Upper lobe of right lung (tissue), 1 donor: ENCODE measurements at regions not wholly inside any gene's neighbourhood (a gene's known extent, or its start where the extent isn't known, plus 50 kb on each side); places are given as distances from the start of the nearest gene placed in this dataset.

ENCODE experiments used
- ATAC-seq: fragments of 200-7000 bp; cut with Tn5 transposase; one replicate; pipeline ENCODE4 v1.9.1; 2020; ENCODE audit warnings: mild to moderate bottlenecking, moderate library complexity
- DNase-seq: peaks from one replicate; pipeline ENCODE4 v3.0.0-alpha.2; 2020
- H3K27ac ChIP-seq: fragments of 200-600 bp; one replicate; pipeline ENCODE4 v1.8.0; 2022
- H3K27me3 ChIP-seq: fragments of 200-600 bp; one replicate; pipeline ENCODE4 v1.8.0; 2022; ENCODE audit warnings: mild to moderate bottlenecking
- H3K36me3 ChIP-seq: fragments of 200-600 bp; one replicate; pipeline ENCODE4 v1.8.0; 2022
- H3K4me1 ChIP-seq: fragments of 200-600 bp; one replicate; pipeline ENCODE4 v1.8.0; 2022
- H3K4me3 ChIP-seq: fragments of 200-600 bp; one replicate; pipeline ENCODE4 v1.8.0; 2022; ENCODE audit warnings: mild to moderate bottlenecking
- H3K9me3 ChIP-seq: fragments of 200-600 bp; one replicate; pipeline ENCODE4 v1.8.0; 2022
- intact Hi-C: fragments of 100-400 bp; cut with DNase I; formaldehyde crosslinking; loops from one replicate; pipeline ENCODE4 v1.11.0; 2022
- TF ChIP-seq, protein P1 (sequence below): fragments of 200-600 bp; IDR thresholded peaks from one replicate; pipeline ENCODE4 v1.8.0; 2022; ENCODE audit warnings: antibody characterized with exemption
- donor health status: DM: no; HTN: yes; CAD: no; lungs with severe emphysema.

DNA sequence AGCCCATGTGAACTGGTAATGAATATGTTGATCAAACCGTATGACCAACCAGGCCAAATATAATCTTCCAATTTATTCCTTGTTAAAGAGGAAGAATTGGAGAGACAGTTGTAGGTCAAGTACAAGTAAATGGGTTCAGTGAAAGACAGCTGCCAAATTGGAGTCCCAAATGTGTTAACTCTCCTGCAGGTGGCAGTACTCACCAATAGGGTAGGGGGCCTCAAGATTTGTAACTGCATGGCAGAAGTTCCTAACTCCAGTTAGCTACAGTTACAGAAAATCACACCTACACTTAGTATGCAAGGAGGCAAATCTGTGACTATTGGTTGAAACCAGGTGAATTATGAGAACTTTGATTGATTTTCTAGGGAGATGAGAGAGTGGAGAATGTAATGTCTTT lies 278.0 kb downstream of the ZBBX start:
- H3K36me3 ChIP-seq = no peaks in the 10 kb centered on the region
- no peaks in the 10 kb centered on the region for H3K4me1 ChIP-seq
- intact Hi-C loops = no loop called here
- no peak for DNase-seq
- H3K27me3 ChIP-seq = no peaks in the 10 kb centered on the region
- H3K27ac ChIP-seq = no peak overlapping the region
- H3K4me3 ChIP-seq = no peak overlapping the region
- H3K9me3 ChIP-seq = no peaks in the 10 kb centered on the region
- TF ChIP-seq, protein P1, sequence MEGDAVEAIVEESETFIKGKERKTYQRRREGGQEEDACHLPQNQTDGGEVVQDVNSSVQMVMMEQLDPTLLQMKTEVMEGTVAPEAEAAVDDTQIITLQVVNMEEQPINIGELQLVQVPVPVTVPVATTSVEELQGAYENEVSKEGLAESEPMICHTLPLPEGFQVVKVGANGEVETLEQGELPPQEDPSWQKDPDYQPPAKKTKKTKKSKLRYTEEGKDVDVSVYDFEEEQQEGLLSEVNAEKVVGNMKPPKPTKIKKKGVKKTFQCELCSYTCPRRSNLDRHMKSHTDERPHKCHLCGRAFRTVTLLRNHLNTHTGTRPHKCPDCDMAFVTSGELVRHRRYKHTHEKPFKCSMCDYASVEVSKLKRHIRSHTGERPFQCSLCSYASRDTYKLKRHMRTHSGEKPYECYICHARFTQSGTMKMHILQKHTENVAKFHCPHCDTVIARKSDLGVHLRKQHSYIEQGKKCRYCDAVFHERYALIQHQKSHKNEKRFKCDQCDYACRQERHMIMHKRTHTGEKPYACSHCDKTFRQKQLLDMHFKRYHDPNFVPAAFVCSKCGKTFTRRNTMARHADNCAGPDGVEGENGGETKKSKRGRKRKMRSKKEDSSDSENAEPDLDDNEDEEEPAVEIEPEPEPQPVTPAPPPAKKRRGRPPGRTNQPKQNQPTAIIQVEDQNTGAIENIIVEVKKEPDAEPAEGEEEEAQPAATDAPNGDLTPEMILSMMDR = no peak
- no peak for ATAC-seq

DNA sequence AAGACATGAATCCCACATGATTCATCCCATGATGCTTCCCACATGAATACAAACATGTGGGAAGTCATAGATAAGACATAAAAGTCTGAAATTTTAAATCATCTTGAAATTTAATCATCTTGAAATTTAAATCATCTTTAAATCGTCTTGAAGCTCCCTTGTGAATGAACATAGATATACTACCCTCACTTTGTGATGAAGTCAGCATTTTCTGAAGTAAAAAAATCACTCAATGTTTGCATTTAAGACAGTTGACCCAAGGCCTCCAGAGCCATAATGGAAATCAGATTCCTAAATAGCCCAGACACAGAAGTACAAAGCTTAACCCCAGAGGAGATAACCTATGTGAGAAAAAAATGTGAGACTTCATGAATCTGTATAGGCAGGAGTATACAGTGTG lies 279.4 kb downstream of the ZBBX start:
- intact Hi-C loops = no loop called here
- Histone ChIP-seq H3K27me3 (no peaks in the 10 kb centered on the region), H3K27ac (no peak overlapping the region), H3K36me3 (no peaks in the 10 kb centered on the region), H3K9me3 (no peaks in the 10 kb centered on the region), H3K4me3 (no peak overlapping the region), H3K4me1 (no peaks in the 10 kb centered on the region)
- DNase-seq = no peak
- ATAC-seq = no peak
- TF ChIP-seq, protein P1 = no peak

DNA sequence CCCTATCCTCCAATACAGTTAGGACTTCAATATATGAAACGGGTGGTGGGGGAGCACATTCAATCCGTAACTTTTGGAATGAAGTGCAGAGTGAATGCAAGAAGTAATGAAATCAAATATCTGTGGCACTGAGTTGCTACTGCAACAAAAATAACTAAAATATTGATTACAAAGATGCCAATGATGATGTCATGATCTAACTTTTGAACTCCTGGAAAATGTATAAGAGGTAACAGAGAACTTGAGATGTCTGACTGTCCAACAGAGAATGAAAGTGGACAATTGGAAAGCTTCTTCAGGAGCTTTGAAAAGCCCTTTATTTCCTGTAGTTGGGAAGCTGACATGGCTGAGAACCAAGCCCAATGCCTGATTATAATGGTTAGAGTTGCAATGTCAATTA lies 279.9 kb downstream of the ZBBX start:
- intact Hi-C loops = no loop called here
- Histone ChIP-seq H3K27me3 (no peaks in the 10 kb centered on the region), H3K4me1 (no peaks in the 10 kb centered on the region), H3K9me3 (no peaks in the 10 kb centered on the region), H3K36me3 (no peaks in the 10 kb centered on the region), H3K4me3 (no peak overlapping the region), H3K27ac (no peak overlapping the region)
- DNase-seq = no peak
- ATAC-seq = no peak
- TF ChIP-seq, protein P1 = no peak

DNA sequence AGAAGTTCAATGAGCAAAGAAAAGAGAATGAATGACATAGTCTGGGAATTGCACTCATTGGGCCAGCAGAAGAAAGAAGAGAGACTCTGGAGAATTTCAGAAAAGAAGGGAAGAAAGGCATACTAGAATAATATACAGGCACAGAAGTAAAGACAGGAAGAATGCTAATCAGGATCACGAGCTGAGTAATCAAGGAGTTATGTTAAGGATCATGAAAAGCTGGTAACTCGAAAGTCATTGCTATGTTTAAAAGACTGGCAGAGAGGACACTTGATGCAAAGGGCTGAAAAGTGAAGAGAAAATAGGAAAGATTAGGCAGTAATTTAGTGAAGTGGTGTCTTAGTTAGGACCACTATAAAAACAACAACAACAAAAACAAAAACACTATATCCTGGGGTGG lies 284.1 kb downstream of the ZBBX start:
- Histone ChIP-seq H3K27ac (no peak overlapping the region), H3K27me3 (no peaks in the 10 kb centered on the region), H3K4me3 (no peak overlapping the region), H3K36me3 (no peaks in the 10 kb centered on the region), H3K9me3 (no peaks in the 10 kb centered on the region), H3K4me1 (no peaks in the 10 kb centered on the region)
- intact Hi-C loops = no loop called here
- ATAC-seq = no peak
- no peak for DNase-seq
- TF ChIP-seq, protein P1 = no peak

DNA sequence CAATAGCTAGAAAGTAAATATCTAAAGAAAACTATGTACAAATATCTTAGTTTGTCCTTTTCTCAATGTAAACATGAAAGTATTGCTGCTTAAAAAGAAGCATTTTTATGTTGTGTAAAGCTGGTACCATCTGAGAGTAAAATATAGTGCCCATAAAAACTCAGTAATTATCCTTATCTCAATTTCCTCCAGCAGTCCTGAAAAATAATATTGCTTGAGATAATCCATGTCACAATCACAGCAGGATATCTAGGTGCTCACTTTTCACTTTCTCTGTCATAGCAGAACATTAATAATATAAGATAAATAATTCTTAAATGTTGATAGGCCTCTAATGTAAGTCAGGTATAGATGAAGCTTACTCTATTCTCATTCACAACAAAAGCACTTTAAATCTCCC lies 285.5 kb downstream of the ZBBX start:
- TF ChIP-seq, protein P1 = no peak
- H3K36me3 ChIP-seq = no peaks in the 10 kb centered on the region
- H3K9me3 ChIP-seq = no peaks in the 10 kb centered on the region
- H3K27ac ChIP-seq = no peak overlapping the region
- DNase-seq = no peak
- no peak for ATAC-seq
- no peaks in the 10 kb centered on the region for H3K4me1 ChIP-seq
- intact Hi-C loops = no loop called here
- no peak overlapping the region for H3K4me3 ChIP-seq
- no peaks in the 10 kb centered on the region for H3K27me3 ChIP-seq

DNA sequence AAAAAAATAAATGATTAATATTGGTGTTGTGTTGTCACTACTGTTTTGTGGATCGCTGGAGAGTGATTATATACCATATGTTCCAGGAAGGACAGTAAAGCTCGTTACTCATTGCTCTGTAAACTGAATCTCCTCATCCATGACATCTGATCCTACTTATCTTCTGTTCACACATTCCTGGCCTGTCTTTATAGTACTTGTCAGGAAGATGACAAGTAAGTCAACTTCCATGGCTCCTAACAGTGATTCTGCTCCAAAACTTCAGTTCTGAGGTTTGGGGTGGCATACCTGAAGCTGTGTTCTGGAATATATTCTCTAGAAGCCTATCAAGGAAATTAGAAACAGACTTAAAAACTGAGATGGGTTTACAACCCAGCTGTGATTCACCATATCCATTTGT lies 288.9 kb downstream of the ZBBX start:
- TF ChIP-seq, protein P1 = no peak
- no peak overlapping the region for H3K27ac ChIP-seq
- intact Hi-C loops = no loop called here
- no peak overlapping the region for H3K4me3 ChIP-seq
- H3K27me3 ChIP-seq = no peaks in the 10 kb centered on the region
- no peaks in the 10 kb centered on the region for H3K36me3 ChIP-seq
- no peaks in the 10 kb centered on the region for H3K4me1 ChIP-seq
- DNase-seq (no peak), ATAC-seq (no peak)
- H3K9me3 ChIP-seq = no peaks in the 10 kb centered on the region
